Hematopoietic multipotent progenitor cell treated with erythropoietin and hydrocortisone succinate and interleukin-3 and kit ligand, for 17 days (in vitro differentiated cells): ENCODE measurements at regions not wholly inside any gene's neighbourhood (a gene's known extent, or its start where the extent isn't known, plus 50 kb on each side); places are given as distances from the start of the nearest gene placed in this dataset.

Experiments used
- DNase-seq: peaks from one replicate; pipeline ENCODE4 v3.0.0-alpha.2; 2015; ENCODE audit warnings: low spot score

DNA sequence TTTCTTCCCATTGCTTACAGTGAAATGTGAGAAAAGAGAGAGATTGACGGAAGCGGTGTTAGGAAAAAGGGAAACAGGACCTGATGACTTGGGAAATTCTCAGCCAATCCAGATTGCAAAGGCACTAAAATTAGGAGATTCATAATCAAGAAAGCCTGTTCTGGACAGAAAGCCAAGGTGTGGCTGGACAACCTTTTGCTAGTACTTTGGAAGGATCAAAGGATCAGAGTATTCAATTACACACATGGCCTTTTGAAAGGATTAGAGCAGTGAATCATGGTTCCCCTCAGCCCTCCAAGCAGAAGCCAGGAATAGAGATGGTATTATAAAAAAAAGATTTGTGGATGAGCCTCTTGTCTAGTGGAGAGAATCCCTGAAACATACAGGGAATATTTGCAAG, 669.8 kb upstream of the ADAMTS5 start:
- no peak for DNase-seq

DNA sequence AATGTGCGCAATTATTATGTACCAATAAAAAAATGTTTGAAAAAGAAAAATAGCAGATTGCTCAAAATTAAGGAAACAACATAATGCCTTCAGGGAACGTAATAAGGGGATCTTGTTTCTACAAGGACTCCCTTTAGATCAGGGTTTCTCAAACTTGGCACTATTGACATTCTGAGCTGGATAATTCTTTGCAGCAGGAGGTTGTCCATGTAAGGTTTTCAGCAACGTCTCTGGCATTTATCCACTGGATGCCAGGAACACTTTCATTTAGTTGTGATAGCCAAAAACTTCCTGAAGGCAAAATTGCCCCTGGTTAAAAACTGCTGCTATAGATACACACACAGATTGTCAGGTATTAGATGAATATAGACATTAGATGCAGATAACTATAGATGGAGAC, 666.7 kb upstream of the ADAMTS5 start:
- DNase-seq = no peak

DNA sequence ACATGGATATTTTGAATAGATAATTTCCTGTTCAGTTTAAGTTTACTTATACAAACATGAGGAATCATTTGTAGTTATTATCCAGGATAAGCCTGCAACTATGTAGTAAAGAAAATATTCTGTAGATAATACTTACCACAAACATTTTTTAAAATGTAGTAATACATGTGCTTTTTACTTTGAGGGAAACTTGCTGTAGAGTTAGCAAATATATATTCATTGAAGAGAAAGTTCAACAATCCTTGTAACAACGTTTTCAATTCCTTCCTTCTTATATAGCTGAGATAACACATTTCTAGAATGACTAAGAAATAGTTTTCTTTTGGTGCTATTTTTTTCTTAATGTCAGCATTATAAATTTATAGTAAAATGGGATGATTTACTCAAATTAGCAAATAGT, 664.6 kb upstream of the ADAMTS5 start:
- no peak for DNase-seq

DNA sequence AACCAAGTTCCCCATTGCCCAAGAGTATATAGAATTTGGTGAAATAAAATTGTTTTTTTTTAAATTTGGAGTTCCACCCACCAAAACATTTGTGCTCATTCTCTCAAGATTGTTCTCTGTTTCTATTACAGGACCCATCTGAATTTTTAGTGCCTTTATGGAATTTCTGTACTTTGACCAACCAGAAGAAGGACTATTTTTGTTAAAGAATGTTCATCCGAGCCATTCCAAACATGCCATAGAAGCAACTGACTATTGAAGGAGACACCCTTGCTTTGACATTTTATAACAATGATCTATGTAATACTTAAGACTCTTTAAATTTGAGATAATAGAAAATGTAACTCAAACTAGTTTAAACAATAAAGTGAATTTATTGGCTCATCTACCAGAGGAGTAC, 655.7 kb upstream of the ADAMTS5 start:
- DNase-seq = no peak

DNA sequence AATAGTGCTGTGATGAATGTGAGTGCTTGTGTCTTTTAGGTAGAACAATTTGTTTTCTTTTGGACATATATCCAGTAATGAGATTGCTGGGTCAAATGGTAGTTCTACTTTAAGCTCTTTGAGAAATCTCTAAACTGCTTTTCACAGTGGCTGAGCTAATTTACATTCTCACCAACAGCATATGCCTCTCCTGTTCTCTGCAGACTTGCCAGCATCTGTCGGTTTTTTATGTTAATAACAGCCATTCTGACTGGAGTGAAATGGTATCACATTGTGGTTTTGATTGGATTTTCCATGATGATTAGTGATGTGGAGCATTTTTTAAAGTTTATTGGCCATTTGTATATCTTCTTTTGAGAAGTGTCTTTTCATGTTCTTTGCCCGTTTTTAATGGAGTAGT, 647.3 kb upstream of the ADAMTS5 start:
- no peak for DNase-seq

DNA sequence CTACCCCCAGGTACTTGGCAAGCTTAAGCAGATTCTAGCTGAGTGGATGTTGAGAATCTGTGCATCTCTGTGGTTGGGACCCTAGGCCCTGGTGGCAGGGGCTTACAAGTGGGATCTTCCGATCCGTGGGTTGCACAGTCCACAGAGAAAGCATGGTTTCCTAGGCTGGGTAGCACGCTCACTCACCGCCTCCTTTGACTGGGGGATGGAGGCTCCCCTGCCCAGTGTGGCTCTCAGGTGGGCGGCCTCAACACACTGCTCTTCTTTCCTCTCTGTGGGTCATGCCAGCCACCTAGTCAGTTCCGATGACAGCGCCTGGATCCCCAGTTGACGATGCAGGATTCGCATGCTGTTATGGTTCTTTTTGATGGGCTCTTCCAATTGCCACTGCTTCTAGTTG, 639.5 kb upstream of the ADAMTS5 start:
- no peak for DNase-seq

DNA sequence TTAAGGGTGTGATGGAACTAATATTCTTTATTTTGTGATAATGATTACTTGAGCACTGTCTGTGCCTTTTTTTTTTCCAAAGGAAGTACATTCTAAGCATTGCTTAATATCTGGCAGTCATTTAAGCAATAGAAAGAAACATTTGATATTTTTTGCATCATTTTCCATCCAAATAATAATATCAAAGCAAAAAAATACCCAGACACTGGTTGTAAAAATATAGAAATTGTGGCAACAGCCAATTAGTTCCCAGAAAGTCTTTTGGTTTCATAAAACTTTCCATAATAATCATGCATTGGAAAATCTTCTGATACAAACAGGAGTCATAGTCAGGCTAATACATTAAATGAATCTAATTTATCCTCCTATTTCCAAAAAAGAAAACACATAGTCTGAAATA, 629.3 kb upstream of the ADAMTS5 start:
- DNase-seq = no peak

DNA sequence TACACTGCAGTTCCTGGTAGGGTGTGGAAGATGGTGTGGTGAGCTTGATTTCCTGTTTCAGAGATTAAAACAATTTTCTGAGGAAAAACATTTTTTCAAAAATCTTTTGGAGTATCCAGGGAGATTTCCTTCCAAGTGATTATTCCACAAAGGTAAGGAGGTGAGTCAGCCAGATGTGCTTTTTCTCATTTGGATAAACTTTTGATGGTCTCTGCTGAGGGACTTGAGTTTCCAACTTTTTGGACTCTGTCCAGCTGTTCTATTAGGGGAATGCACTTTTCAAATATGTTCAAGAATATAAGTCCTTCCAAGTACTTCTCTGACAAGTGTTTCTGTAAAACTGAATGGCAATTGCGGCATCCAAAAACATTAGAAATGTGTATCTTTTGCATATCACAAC, 628.8 kb upstream of the ADAMTS5 start:
- no peak for DNase-seq

DNA sequence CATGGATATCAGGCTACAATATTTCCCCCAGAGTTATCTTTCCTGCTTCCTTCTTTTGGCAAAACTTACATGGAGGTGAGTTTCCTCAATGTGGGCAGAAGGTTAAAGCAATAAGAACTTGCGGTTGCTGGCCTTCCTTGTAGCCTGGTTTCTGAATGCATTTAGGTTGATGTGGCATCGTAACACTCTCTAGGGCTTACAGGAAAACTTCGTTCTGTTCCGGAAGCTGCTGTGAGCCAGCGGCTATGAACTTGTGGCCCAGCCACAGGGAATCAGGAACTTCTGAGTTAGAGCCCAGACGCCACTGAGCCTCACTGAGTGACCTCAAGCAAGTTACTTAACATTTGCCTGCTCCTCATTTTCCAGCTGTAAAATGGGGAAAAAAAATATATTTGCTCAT, 623.4 kb upstream of the ADAMTS5 start:
- DNase-seq = no peak

DNA sequence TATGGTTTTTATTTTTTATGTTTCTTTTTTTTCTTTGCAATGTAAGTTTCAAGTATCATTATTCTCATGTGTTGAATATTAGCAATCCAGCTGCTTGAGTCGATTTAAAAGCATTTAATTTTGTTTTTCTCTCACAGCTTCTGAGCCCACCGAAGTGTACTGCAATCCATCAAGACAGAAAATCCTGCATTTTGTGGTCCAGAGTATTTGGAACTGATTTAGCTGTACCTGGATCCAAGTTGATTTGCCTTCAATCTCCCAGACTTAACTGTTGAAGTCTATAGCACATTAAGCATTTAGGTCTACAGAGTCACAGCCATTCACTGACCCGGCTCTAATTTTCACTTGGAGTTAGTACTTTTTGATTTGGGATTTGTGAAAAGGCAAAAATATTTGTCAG, 622.9 kb upstream of the ADAMTS5 start:
- no peak for DNase-seq

DNA sequence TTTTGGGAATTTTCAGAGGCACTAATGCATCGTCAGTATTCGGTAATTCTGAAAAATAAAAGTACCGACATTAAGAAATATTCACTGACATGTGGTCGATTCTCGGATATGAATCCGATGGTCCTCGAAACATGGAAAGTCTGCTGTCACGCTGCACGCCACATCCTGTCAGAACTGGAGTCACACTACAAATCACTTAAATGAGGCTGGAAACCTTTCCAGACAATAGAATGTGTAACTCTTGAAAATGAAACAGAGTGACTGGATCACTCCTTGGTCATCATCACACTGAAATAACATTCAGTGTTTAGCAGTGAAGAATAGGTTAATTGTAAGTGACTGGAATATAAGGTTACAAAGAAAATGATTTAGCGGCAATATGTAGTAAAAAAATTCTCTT, 620.1 kb upstream of the ADAMTS5 start:
- no peak for DNase-seq

DNA sequence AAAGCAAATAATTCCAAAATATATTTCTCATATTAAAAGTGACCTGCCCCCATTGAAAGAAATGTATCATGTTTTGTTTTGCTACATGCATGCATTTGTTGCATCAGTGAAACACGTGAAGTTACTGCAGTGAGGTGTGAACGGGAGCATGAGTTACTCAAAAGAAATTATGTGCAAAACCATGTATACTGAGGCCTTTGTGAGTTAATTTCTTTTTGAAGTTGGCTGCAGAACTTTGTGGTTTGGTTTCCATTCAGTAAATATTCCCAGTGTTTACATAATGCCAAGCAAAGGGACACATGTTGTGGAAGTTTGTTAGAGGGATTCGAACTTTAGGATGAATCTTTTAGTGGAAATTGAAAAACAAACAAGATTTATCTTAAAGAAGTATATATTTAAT, 619.4 kb upstream of the ADAMTS5 start:
- DNase-seq = no peak

DNA sequence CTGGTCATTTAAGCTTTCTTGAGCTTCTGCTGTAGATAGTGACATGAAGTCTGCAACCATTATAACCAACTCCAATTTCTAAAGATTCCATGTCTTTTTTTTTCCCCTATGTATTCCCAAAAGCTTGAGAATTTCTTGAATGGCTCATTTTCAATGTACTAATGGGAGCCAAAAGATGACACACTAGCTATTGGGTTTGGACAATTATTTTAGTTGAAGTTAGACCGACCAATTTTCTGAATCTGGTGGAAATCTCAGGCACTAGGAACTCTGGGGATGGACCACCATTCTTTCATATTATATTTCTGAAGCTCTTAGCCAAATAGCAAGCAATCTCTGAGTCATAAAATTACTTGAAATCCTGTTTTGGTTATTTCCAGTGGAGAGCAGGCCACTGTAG, 617.4 kb upstream of the ADAMTS5 start:
- no peak for DNase-seq

DNA sequence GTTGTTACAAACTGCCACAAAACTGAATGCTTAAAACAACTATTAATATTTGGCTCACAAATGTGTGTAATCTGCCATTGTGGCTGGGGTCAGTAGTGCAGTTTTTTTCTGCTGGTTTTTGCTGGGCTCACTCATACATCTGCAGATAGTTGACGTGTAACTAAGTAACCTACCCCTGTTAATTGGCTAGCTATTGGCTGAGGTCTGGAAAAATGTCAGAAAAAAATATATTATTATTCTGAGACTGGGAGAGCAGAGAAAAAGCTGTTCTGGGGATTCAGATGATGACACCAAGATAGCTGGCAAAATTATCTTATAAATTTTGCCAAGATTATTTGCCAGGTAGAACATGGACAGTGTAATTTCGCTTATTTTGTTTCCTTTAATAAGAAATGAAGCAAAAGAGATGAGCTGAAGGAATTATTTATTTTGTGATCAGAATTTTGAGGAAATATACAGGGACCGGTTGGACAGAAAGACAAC, 616.1 kb upstream of the ADAMTS5 start:
- no peak for DNase-seq

DNA sequence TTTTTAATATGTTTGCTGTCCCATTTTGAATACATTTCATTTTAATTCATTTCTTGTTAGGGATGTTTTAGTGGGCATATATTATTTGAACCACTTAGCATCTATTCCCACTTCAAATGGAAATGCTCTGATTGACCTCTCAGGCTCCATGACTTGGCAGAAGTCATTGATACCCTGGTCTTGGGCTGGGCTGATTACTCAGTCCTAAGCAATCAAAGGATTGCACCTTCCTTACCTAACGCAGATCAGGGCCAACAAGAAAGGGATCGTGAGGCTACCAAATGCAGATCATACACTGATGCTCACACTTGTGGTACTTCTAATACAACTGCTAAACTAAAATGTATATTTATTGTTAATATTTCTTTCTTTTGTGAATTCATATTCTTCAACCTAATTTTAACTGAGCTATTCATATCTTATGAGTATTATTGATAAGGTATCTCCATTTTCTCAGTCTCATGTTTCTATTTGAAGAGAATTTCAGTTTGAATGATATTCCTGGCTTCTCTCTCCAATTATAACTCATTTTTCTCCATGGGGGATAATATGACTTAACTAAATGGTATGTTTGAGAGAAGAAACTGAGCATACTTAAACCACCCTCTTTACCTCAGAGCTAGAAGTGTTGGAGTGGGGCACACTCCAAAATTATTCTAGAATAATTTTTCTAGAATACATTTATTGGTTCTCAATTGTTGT, 615.5 kb upstream of the ADAMTS5 start:
- no peak for DNase-seq

DNA sequence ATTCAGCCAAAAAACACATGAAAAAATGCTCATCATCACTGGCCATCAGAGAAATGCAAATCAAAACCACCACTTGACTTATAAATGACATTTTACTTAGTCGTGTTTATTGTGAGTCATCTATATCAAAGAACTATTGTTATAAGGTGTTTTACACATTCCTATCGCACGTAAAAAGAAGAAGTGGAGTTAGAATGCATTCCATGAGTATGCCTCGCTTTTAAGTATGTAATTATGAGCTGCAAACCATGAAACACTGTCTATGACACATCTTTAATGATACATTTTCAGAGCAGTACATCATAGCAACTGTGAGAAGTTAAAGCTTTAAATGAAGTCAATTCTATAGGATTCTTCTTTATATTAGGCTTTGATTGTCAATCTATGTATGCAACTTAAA, 614.3 kb upstream of the ADAMTS5 start:
- no peak for DNase-seq

DNA sequence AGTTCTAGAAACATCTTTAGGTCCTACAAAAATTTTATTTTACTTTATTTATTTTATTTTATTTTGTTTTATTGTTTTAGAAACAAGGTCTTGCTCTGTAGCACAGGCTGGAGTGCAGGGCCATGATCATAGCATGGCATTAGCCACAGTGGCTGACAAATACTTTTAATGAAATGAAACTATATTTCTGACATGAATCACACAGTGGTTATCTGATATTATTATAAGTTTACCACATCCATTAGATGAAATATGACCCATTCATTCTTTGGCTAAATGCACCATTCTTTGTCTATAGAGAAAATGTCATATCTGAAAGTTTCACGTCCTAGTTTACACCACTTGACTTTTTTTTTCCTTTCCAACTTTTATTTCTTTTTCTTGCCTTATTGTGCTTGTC, 613.4 kb upstream of the ADAMTS5 start:
- no peak for DNase-seq

DNA sequence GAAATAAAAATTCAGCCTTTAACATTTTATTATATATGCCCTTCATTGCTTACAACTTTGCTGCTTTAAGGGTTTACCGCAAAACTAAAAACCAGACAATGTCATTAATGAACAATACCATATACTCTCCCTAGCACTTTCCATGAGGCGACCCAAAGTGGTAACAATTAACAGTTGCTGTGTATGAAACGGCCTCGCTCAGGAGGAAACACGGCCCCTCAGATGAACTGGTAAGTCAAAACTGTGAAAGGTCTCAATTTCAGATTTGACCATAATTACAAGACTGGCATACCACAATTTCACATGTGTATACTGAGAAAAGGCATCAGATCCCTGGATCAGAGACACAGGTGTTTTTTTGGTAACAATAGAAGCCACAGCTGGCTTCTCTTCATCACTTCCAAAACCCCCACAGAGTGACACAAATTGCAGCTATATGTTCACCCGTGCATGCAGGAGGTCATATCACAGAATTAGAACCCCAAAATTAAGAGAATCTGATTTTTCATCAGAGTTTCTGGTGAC, 611.9 kb upstream of the ADAMTS5 start:
- no peak for DNase-seq

DNA sequence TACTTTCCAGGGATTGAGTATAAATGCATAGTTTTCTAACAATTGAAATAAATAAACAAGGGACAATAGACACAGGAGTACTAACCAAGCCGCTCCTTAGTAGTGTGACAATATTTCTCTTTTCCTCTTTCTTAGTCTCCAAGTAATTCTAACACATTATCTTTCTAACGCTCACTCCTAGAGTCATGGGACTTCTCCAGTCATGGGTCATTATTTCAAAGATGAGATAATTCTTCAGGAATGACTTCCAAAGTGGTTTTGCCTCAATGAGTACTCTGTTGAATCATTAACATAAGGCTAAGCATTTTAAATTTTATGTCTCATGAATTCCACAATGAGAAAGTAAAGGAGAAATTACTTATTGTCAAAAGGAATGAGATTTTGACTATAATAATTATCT, 605.8 kb upstream of the ADAMTS5 start:
- no peak for DNase-seq

DNA sequence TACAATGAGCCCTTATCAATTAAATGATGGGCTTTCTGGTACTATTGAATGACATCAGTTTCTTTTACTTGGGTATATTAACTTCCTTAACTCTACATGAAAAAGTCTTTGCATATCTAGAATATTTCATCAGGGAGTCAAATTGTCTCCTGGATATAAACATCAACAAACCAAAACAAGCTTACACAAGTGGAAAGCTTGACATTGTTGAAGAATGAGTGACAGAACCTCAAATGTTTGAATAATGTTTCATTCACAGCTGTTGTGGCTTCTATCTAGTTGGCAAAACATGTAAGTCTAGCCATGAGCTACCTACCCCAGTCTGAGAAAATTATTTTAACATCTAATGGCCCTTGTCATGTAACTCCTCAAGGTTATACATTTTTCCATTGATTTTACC, 604.8 kb upstream of the ADAMTS5 start:
- DNase-seq = no peak

DNA sequence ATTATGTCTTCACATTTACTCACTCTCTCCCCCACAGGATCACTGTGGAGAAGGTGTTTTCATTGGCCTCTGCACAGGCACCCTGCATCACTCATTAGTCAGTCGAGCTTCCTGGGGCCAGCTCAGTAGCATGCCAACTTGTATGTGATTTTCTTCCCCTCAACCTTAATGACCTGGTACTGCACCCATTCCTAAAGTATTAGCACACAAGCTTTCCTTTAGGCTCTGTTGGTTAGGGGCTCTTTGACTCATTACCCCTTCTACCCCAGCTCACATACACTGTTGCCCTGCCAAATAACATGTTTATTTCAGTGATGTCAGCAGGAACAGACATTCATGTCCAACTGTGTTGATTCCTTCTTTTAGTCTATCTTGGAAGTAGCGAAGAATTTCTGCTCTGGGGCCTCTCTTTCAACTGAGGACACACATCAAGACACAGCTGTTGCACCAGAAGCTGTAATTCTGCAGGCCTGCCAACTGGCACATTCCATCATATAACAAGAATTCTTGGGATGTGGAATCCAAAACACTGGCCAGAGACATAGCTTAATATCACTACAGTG, 603.5 kb upstream of the ADAMTS5 start:
- DNase-seq = no peak

DNA sequence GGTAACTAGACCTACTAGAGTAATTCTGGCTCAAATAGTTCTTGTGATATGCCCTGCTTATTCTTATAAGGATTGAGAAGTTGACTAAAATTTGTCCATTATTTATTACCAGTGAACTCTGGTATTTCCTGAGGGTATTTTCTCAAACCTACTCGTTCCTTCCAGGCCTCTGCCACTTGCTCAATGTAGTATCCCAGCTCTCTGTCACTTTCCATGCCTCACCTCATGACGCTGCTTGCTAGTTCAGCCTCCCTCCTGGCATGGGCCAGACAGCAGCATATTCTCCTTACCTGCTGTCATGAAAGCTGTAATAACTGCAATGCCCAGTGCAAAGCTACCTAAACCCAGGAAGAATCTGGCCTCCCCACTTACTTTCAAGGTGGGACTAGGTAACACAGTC, 602.9 kb upstream of the ADAMTS5 start:
- no peak for DNase-seq

DNA sequence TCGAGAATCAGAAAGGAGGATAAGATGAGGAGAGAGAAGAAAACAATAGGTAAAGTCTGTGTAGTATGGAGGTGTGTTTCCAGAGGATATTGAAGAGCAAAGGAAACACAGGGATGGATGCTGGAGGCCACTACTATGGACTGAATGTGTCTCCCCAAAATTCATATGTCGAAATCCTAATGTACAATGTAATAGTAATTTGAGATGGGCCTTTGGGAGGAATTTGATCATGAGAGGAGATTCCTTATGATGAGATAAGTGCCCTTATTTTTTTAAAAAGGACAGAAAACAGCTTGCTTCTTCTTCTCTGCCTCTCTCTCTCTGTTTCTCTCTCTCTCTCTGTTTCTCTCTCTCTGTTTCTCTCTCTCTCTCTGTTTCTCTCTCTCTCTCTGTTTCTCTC, 602.2 kb upstream of the ADAMTS5 start:
- DNase-seq = no peak

DNA sequence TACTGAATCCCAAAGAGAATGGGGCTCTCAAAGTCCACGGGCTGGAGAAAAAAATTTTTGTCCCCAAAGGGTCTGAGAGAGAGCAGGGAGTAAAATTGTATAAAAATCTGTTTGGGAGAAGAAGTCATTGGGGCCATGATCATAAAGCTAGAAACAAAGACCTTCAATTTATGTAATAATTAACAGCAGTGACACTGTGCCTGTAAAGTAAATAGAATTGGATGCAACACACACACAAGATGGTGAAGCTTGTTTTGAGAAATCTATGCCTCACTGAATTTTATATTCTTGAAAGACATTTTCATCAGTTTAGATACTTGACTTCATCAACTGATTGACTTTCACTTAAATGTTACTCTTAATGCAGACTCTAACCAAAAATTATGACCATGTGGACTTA, 600.5 kb upstream of the ADAMTS5 start:
- DNase-seq = no peak
